ENCODE measurements at regions not wholly inside any gene's neighbourhood (a gene's known extent, or its start where the extent isn't known, plus 50 kb on each side); places are given as distances from the start of the nearest gene placed in this dataset.

- TF ChIP-seq, protein P1, sequence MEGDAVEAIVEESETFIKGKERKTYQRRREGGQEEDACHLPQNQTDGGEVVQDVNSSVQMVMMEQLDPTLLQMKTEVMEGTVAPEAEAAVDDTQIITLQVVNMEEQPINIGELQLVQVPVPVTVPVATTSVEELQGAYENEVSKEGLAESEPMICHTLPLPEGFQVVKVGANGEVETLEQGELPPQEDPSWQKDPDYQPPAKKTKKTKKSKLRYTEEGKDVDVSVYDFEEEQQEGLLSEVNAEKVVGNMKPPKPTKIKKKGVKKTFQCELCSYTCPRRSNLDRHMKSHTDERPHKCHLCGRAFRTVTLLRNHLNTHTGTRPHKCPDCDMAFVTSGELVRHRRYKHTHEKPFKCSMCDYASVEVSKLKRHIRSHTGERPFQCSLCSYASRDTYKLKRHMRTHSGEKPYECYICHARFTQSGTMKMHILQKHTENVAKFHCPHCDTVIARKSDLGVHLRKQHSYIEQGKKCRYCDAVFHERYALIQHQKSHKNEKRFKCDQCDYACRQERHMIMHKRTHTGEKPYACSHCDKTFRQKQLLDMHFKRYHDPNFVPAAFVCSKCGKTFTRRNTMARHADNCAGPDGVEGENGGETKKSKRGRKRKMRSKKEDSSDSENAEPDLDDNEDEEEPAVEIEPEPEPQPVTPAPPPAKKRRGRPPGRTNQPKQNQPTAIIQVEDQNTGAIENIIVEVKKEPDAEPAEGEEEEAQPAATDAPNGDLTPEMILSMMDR (IDR thresholded peaks at IDR 0.05): no peak
- TF ChIP-seq POLR2A (IDR thresholded peaks at IDR 0.05): no peak
These were observed 70.7 kb downstream of the CRPPA start for GRCh38 chr7:16350634-16351033.

All from thyroid gland (tissue), 4 donors.